IPS DF 4.7 (cell line): ENCODE measurements at regions not wholly inside any gene's neighbourhood (a gene's known extent, or its start where the extent isn't known, plus 50 kb on each side); places are given as distances from the start of the nearest gene placed in this dataset.
"Not testable (repeated sequence)": the region's sequence is repeated elsewhere in the genome, so short reads cannot be mapped to it uniquely, and the experiment has no call there.

Experiments used
- DNase-seq: peaks from one replicate; pipeline ENCODE4 v3.0.0-alpha.2; 2013; ENCODE audit warnings: low spot score; ENCODE audit errors: extremely low read depth

- no peak for DNase-seq
Measured at GRCh38 chr9:86997156-86997555, 49.9 kb upstream of the GAS1 start.

DNA sequence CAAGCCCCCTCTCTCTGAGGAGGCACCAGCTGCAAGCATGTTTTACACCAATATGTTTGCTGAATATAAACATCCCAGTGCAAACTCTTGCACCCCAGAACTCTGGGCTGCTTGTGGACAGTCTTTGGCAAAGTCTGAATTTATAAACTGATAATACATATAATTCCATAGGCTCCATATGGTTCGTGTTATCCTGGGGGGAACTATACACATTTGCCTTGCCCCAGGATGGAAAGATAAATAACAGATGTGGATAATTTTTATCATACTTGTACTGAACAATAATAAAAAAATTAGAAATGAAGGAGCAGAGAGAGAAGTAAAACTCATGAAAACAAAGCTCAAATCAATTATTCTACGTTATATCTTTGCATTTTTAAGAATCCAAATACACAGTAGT is 50.6 kb upstream of the GAS1 start:
- no peak for DNase-seq

DNA sequence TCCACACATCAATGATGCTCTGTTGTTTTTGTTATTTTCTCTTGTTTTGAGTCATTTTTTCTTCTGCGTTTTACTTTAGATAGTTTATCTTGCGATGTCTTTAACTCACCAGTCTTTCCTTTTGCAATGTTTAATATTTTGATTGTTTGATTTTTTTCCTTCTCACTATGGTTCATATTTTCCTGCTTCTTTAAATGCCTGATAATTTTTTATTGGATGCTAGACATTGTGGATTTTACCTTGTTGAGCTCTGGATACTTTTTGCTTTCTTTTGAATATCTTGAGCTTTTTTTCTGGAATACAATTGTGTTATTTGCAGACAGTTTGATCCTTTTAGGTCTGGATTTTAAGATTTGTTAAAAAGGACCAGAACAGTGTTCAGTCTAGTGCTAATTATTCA is 55.2 kb upstream of the GAS1 start:
- DNase-seq, result no peak

GRCh38 chr9:87004016-87004415 is 56.7 kb upstream of the GAS1 start:
- no peak for DNase-seq

DNA sequence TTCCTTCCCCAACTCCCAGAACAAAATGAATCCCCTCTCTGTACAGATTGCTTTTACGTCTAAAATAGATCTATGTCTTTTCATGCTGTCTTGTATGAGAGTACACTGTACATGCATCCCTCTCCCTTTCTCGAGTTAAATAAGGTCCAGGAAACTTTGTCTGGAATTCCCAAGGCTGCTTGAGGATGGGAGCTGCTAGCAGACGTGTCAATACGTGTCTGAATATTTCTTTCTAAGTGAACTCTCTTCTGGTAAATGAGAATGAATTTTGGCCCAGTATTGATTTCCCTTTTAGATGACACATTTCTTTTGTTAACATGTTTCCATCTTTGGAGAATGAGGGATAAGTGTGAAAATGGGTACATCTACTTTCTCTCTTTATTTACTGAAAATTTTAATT is 59.6 kb upstream of the GAS1 start:
- DNase-seq, result no peak

DNA sequence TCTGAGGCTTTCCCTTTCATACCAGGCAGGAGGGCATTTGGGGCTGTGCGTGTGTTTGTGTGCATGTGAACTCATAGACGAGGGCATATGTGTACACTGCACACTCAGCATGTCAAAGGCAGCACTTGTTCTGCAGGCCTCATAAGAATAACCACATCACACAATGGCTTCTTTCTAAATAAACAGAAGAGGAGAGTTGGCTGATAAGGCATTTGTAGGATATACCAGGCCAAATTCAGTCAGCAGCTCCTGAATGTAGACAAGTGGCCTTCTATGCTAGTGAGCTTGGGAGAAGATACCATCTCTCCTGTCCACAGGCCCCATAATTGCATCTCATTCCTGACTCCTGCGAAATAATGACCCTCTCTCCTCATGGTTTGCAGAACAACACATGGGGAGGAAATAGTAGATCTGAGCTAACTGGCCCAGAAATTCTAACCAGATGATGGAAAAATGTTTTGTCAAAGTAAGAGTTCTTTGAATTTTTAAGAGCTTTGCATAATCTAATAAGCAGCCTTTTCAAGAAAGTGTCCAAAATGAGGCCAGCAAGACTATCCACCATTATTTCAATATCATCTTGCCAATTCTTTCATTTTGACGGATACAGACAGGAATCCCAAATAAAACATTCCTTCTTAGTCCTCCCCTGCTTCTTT is 60.5 kb upstream of the GAS1 start:
- no peak for DNase-seq

DNA sequence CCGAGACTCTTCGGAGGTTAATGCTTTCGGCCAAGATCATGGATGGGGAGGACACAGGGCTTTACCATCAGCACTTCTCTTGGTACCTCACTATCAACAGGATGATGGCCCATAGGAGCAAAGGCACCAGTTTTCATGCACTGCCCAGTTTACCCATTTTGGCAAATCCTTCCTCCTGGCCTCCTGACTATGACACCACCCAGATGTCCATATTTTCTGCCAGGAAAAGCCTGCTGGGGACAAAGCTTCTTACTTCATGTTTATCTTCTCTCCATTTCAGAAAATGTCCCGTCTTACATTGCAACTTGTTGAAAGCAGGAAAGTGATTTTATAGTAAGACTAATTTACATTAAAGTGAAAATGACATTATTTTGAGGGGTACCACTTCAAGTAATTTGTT is 61.4 kb upstream of the GAS1 start:
- DNase-seq, result no peak

DNA sequence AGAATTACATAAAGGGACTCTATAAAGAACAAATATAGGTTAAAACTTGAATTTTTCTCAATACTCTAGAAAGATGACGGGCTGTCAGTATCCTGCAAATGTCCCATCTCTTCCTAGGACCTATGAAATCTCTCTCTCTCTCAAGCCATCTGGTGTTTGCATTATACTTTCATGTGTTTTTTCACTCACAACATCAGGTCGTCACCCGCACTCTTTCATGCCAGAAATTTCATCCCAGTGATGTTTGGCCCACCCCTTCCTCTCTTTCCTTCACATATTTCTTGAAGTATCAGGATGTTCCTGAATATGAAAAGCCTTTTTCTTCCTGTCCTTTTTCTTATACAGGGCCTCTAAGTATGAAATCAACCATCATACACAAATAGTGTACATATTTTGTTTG is 63.3 kb upstream of the GAS1 start:
- DNase-seq, result no peak

GRCh38 chr9:87011551-87011950 is 64.2 kb upstream of the GAS1 start:
- DNase-seq, result no peak

GRCh38 chr9:87013490-87013889 is 66.2 kb upstream of the GAS1 start:
- DNase-seq, result no peak

DNA sequence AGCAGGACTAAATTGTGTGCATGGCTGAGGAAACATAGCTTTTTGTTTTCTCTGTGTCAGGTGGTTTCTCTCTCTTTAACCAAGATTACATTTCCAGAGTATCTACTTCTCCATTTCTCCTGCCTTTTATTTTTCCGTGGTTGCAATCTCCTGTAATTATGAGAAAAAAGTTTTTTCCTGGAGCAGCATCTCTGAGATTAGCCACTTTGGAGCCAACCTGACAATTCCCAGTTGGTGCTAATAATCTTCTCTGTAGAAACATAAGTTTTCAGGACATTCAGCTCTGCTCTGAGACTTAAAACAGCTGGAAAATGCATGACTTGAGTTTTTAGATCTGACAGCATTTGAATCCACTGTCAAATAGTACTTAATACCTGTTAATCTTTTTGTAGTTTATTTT is 67.1 kb upstream of the GAS1 start:
- DNase-seq, result no peak

DNA sequence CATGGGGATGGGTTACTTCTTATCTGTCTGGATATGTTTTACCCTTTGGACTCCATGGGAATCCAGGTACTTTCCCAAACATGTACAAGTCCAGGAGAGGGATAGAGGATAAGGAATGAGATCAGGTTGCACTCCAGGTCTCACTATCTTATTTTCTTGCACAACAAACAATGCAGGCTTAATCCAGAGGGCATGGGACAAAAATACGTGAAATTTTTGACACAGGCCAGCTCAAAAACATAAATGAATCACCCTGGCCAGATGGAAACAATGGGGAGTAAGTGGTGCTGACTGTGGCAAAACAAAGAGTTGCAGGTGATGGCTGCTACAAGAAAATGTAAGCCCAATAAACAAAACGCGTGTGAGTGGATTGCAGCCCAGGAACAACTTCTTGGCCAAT is 69.4 kb upstream of the GAS1 start:
- no peak for DNase-seq

DNA sequence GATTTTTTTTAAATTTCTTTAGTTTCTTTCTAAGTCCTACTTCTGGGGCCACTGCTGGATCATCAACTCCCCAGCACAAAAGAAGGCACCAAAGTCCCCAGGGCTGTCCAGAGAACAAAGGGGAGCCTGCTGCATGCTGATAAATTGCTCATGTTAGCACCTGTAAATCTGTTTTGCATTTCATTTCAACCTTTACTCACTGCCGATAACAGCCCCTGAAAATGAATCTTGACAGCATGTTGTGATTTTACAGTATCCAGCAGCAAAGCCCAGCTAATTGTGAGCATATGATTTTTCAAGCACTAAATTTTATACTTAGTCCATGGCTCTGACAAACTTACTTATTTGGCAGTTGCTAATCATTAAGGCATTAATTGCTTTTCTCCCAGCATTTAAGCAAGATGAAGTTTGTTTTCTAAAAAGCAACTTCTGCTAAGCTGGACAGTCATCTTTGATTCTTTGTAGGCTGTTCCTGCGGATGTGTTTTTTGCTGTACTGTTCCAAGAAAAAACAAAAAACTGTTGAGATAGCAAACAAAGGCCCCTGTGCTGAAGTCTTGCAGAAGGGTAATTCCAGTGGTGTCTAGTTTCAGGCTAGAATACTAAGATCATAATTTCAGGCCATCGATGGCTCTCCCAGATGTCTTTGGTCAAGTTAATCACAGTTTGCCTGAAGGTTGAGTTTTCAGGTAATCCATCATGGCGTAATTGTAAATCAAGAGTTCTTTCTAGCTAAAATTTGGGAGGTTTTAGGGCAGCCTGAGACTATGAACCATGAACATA is 73.1 kb upstream of the GAS1 start:
- DNase-seq, result no peak

DNA sequence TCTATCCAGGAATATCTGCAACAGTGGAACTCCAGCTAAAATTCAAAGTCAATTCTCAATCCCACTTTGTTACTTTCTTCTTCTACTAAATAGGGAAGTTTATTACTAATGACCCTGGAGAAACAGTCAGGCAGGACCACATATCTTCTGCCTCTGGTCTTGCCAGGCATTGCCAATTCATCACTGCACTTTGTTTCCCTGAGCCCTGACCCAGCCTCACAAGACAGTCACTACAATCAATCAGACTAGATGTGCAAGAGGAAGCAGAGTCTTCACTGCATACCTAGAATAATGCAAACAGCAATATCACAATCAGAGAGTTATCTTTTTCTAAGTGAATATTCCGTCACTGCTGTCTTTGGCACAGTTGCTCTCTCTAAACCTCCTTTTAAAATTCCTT is 74.9 kb upstream of the GAS1 start:
- no peak for DNase-seq

GRCh38 chr9:87026204-87026603 is 78.9 kb upstream of the GAS1 start:
- DNase-seq, result no peak

- DNase-seq, result not testable (repeated sequence)
Measured at GRCh38 chr9:87028836-87029235, 81.5 kb upstream of the GAS1 start.

DNA sequence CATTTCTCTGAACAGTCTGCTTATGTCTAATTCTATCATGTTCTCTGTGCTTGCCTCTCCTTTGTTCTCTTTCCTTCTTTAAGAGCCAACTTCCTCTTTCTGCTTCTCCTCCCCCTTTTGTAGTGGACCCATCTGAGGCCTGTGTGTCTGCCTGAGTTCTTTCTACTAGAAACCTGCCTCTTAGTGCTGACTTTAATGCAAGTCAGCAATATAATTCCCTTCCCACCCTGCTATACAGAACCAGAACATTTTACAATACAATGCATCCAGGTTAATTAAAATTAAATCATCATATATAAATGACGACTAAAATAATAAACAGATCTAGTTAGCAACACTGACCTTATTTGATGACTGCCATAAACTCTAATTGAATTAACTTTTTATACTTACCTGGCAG is 82.6 kb upstream of the GAS1 start:
- DNase-seq, result no peak

DNA sequence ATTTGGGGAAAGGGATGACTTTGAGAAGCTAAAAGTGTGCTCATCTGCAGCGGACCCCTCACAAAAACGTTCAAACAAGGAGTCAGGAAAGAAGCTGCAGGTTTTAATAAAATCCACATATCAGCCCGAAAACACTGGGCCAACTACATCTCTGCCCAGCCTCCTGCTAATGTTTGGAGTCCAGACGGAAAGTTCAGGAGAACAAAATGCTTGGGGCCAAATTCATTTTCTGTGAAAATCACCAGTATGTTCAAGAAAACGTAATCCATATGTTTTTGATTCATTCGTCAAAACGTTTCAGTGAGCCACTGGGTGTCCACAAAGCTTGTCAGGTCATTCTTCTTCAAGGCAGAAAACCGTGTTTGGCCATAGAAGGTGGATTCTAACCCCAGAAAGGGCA is 87.5 kb upstream of the GAS1 start:
- no peak for DNase-seq

DNA sequence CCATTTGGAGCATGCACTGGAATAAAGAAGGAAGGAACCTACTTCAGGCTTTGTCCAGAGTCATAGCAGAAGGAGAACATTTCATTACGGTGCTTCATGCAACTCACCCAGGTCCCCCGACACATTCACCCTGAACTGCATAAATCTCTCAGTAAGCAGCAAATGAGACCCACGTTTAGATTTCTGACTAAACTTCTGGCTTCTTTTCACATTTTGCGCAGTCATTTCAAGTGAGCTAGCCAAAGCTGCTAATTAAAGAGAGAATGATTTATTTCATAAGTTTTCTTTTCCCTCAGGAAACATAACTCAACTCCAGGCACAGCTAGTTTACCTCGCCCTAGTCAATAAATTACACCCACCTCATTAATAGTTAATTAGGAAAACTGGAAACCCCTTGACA is 88.6 kb upstream of the GAS1 start:
- no peak for DNase-seq

DNA sequence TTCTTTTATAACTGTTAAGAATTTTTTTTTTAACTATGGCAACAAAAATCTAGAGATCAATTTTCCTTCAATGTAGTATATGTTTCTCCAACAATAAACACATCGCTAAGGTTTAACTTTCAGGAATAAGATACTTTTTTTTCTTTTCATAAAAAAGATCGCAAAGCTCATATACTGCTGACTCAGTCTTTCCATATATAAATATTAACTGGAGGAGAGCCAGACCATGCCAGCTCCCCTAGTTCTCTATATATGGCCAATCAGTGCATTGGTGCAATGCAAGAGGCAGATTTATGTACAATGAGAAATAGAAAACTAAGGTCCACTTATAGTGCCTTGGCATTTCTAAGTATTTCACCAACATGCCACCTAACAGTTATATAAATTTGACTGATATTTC is 89.2 kb upstream of the GAS1 start:
- DNase-seq, result no peak

DNA sequence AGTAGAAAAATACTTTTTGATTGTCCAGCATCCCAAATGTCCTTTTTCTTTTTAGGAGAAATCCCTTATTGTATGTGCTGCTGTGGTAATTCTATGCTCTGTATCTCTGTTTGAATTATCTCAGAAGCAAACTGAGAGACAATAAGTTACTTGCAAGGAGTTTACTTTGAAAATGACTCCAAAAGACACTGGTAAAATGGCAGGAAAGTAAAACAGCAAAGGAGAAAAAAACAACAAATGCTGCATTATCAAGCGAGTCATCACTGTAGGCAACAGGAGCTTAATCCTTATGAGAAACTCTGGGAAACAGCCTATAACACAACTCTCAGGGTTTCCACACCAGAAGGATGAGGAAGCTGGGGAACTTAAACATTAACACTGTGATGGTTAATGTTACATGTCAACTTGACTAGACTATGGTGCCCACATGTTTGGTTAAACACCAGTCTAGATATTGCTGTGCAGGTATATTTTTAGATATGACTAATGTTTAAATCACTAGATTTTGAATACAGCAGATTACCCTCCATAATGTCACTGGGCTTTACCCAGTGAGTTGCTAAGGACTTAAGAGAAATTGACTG is 92.6 kb upstream of the GAS1 start:
- DNase-seq, result no peak

- DNase-seq, result no peak
Measured at GRCh38 chr9:87040410-87041009, 93.2 kb upstream of the GAS1 start.
